HCT116 (cell line): ENCODE measurements at regions not wholly inside any gene's neighbourhood (a gene's known extent, or its start where the extent isn't known, plus 50 kb on each side); places are given as distances from the start of the nearest gene placed in this dataset.

Experiments
- ATAC-seq: fragments of 200-7000 bp; cut with Tn5 transposase; 2 replicates; pipeline ENCODE4 v1.9.1; 2020; ENCODE audit warnings: mild to moderate bottlenecking, moderate library complexity
- BruUV-seq: library from RNA; stranded (reverse); fragments of 400-500 nt; replicated peaks from 2 replicates; lab custom pipeline; 2021; lab: Mats Ljungman, UMichigan
- CTCF ChIA-PET: fragments of 300-600 bp; sonication (Branson Sonifier 250); formaldehyde crosslinking; loops from one replicate; lab custom pipeline; 2021; ENCODE audit warnings: antibody characterized with exemption; lab: Charles Lee
- POLR2A ChIA-PET: fragments of 300-600, 350-600 bp; sonication (Branson Sonifier 250); formaldehyde crosslinking; loops from one replicate; lab custom pipeline; 2021; ENCODE audit warnings: antibody characterized with exemption; lab: Charles Lee
- RAD21 ChIA-PET, 2 experiments: fragments of 300-600 bp; sonication (Branson Sonifier 250); formaldehyde crosslinking; loops; one replicate each; lab custom pipeline; 2023; ENCODE audit warnings: low total read pairs in 2 of 2; ENCODE audit not compliant: uncharacterized antibody in 2 of 2, unreplicated experiment in 2 of 2, low non-redundant PET in 1 of 2; lab: Charles Lee
- DNase-seq: peaks from one replicate; pipeline ENCODE4 v3.0.0-alpha.2; 2010; ENCODE audit warnings: low read depth, low spot score
- H2AFZ ChIP-seq: fragments of 200-600 bp; shearing (Covaris generic), sonication (generic); 2 replicates; pipeline ENCODE4 v1.6.1; 2017; ENCODE audit warnings: low read depth, mixed run types, mixed read lengths, antibody characterized with exemption, low read length; ENCODE audit not compliant: poor library complexity, severe bottlenecking
- H3K27ac ChIP-seq: 2 replicates; pipeline ENCODE4 v1.5.1; 2012; ENCODE audit warnings: low read depth, low read length
- H3K27me3 ChIP-seq: fragments of 200-600 bp; sonication (generic); 2 replicates; pipeline ENCODE4 v1.6.1; 2016; ENCODE audit warnings: mixed run types, low read length, mixed read lengths; ENCODE audit not compliant: insufficient read depth
- H3K36me3 ChIP-seq, 2 experiments: fragments of 200-500 bp in 1 of 2; fragments of 200-600 bp in 1 of 2; sonication (Bioruptor generic) in 1 of 2; sonication (generic) in 1 of 2; 2 replicates each; pipeline versions ENCODE4 v1.5.1 to v1.6.1; 2014 to 2016; ENCODE audit warnings: low read length in 2 of 2, inconsistent platforms in 1 of 2, mixed read lengths in 1 of 2, mixed run types in 1 of 2; ENCODE audit not compliant: insufficient read depth in 2 of 2, control insufficient read depth in 1 of 2
- H3K4me1 ChIP-seq, 2 experiments: fragments of 200-600 bp in 1 of 2; sonication (generic) in 1 of 2; 2 replicates each; pipeline versions ENCODE4 v1.5.1 to v1.6.1; 2012 to 2017; ENCODE audit warnings: low read length in 2 of 2, inconsistent platforms in 1 of 2, mild to moderate bottlenecking in 1 of 2, mixed read lengths in 1 of 2, mixed run types in 1 of 2, moderate library complexity in 1 of 2; ENCODE audit not compliant: insufficient read depth in 2 of 2, control insufficient read depth in 1 of 2
- H3K4me2 ChIP-seq: fragments of 200-600 bp; sonication (generic); 2 replicates; pipeline ENCODE4 v1.6.1; 2017; ENCODE audit warnings: mixed run types, low read length, mixed read lengths
- H3K4me3 ChIP-seq, 2 experiments: fragments of 200-600 bp in 1 of 2; sonication (generic) in 1 of 2; replicated peaks in 1 of 2; 2 replicates each; pipeline ENCODE4 v1.5.1; 2011 to 2016; ENCODE audit warnings: low read length in 2 of 2, control low read depth in 1 of 2, low read depth in 1 of 2, mild to moderate bottlenecking in 1 of 2, mixed read lengths in 1 of 2, mixed run types in 1 of 2
- H3K79me2 ChIP-seq: fragments of 200-600 bp; sonication (generic); 2 replicates; pipeline ENCODE4 v1.6.1; 2017; ENCODE audit warnings: mild to moderate bottlenecking, mixed run types, low read length, moderate library complexity, mixed read lengths; ENCODE audit not compliant: insufficient read depth
- H3K9ac ChIP-seq: fragments of 200-600 bp; sonication (generic); 2 replicates; pipeline ENCODE4 v1.6.1; 2016; ENCODE audit warnings: low read length, mixed read lengths
- H3K9me2 ChIP-seq: fragments of 200-600 bp; sonication (generic), shearing (Covaris generic); 2 replicates; pipeline ENCODE4 v1.6.1; 2017; ENCODE audit warnings: mixed run types, mild to moderate bottlenecking, moderate library complexity; ENCODE audit not compliant: insufficient read depth
- H3K9me3 ChIP-seq, 2 experiments: fragments of 200-500 bp in 1 of 2; fragments of 200-600 bp in 1 of 2; sonication (Bioruptor generic) in 1 of 2; sonication (generic) in 1 of 2; 2 replicates each; pipeline ENCODE4 v1.6.1; 2014 to 2017; ENCODE audit warnings: low read length in 2 of 2, mixed read lengths in 2 of 2, inconsistent platforms in 1 of 2, low read depth in 1 of 2, mild to moderate bottlenecking in 1 of 2, mixed run types in 1 of 2, moderate library complexity in 1 of 2; ENCODE audit not compliant: control insufficient read depth in 1 of 2, insufficient read depth in 1 of 2
- H4K20me1 ChIP-seq: fragments of 200-600 bp; sonication (generic), shearing (Covaris generic); 2 replicates; pipeline ENCODE4 v1.6.1; 2017; ENCODE audit warnings: mixed run types, mild to moderate bottlenecking, moderate library complexity; ENCODE audit not compliant: insufficient read depth
- CEBPB ChIP-seq: IDR thresholded peaks from 2 replicates; pipeline ENCODE4 v1.6.1; 2012; ENCODE audit warnings: low read depth
- EGR1 ChIP-seq: IDR thresholded peaks from 2 replicates; pipeline ENCODE4 v1.6.1; 2012; ENCODE audit warnings: low read depth
- EZH2phosphoT487 ChIP-seq: fragments of 200-600 bp; IDR thresholded peaks from 2 replicates; pipeline ENCODE4 v1.6.1; 2018; ENCODE audit warnings: antibody characterized with exemption, borderline replicate concordance
- FOSL1 ChIP-seq: IDR thresholded peaks from 2 replicates; pipeline ENCODE4 v1.6.1; 2012; ENCODE audit warnings: low read depth
- JUND ChIP-seq: IDR thresholded peaks from 2 replicates; pipeline ENCODE4 v1.6.1; 2012
- POLR2A ChIP-seq: IDR thresholded peaks from 2 replicates; pipeline ENCODE4 v1.7.0; 2011; ENCODE audit warnings: borderline replicate concordance; ENCODE audit not compliant: insufficient read depth, insufficient read length; ENCODE audit errors: extremely low read depth
- RAD21 ChIP-seq: IDR thresholded peaks from 2 replicates; pipeline ENCODE4 v1.6.1; 2012; ENCODE audit warnings: low read depth, mild to moderate bottlenecking
- SIN3A ChIP-seq: IDR thresholded peaks from 2 replicates; pipeline ENCODE4 v1.6.1; 2012; ENCODE audit warnings: low read depth
- SRF ChIP-seq: IDR thresholded peaks from 2 replicates; pipeline ENCODE4 v1.6.1; 2012; ENCODE audit warnings: low read depth
- YY1 ChIP-seq: IDR thresholded peaks from 2 replicates; pipeline ENCODE4 v1.6.1; 2011; ENCODE audit warnings: low read length, low read depth, moderate library complexity, mild to moderate bottlenecking; ENCODE audit not compliant: insufficient replicate concordance; ENCODE audit errors: extremely low read depth
- ZFX ChIP-seq: fragments of 450-650 bp; IDR thresholded peaks from 2 replicates; pipeline ENCODE4 v1.6.1; 2017
- intact Hi-C: fragments of 100-400 bp; cut with micrococcal nuclease; formaldehyde crosslinking; loops from 2 replicates; pipeline ENCODE4 v1.10.0; 2022
- TF ChIP-seq, protein P1 (sequence below): IDR thresholded peaks from 2 replicates; pipeline ENCODE4 v1.6.1; 2012; ENCODE audit warnings: low read depth
- TF ChIP-seq, protein P2 (sequence below), 3 experiments: fragments of 200-600 bp in 1 of 3; sonication (generic) in 1 of 3; IDR thresholded peaks in 2 of 3; conservative IDR thresholded peaks in 1 of 3; 2 replicates each; pipeline ENCODE4 v1.5.1; 2012 to 2017; ENCODE audit warnings: low read depth in 2 of 3, low read length in 2 of 3, antibody characterized with exemption in 1 of 3, borderline replicate concordance in 1 of 3, control low read depth in 1 of 3, mild to moderate bottlenecking in 1 of 3, mixed read lengths in 1 of 3, mixed run types in 1 of 3, moderate library complexity in 1 of 3; ENCODE audit not compliant: insufficient read depth in 1 of 3
- TF ChIP-seq, protein P3 (sequence below): IDR thresholded peaks from 2 replicates; pipeline ENCODE4 v1.6.1; 2012
- TF ChIP-seq, protein P4 (sequence below): IDR thresholded peaks from 2 replicates; pipeline ENCODE4 v1.6.1; 2011; ENCODE audit warnings: mild to moderate bottlenecking, low read length, moderate library complexity; ENCODE audit not compliant: insufficient replicate concordance; ENCODE audit errors: extremely low read depth

DNA sequence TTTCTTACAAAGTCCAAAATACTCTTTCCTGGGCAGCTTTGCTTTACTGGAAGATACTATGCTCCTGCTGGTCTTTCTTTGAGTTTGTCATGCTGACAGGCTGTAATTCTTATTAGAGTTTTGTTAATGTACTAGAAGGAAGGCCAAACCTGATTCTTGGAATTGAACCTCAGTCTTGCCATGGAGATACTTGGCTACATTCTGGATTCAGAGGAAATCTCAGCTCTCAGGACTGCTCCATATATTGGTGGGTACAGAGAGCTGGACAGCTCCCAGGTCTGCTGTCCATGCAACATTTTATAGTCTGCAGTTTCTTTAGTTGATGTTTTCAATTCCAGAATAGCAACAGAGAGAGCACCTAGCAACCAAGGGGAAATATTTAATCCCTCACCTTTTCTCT is 363.1 kb upstream of the STXBP6 start:
- H3K9me2 ChIP-seq: no peaks in the 10 kb centered on the region
- H3K9ac ChIP-seq: no peak overlapping the region
- H3K36me3 ChIP-seq: no peaks in the 10 kb centered on the region
- BruUV-seq: no TSS peak
- peaks cover 0 to 7% of the 10 kb centered on the region in 2 experiments; a peak in 2 of 4 replicates for H3K9me3 ChIP-seq
- no peak overlapping the region for H3K27ac ChIP-seq
- H4K20me1 ChIP-seq: no peaks in the 10 kb centered on the region
- DNase-seq (no peak), ATAC-seq (no peak)
- no peaks in the 10 kb centered on the region for H3K4me1 ChIP-seq
- intact Hi-C loops: no loop called here
- TF ChIP-seq ZFX (no peak), YY1 (no peak), EGR1 (no peak), JUND (no peak), RAD21 (no peak), FOSL1 (no peak), EZH2phosphoT487 (no peak), CEBPB (no peak), POLR2A (no peak), SIN3A (no peak), SRF (no peak)
- TF ChIP-seq, protein P1, sequence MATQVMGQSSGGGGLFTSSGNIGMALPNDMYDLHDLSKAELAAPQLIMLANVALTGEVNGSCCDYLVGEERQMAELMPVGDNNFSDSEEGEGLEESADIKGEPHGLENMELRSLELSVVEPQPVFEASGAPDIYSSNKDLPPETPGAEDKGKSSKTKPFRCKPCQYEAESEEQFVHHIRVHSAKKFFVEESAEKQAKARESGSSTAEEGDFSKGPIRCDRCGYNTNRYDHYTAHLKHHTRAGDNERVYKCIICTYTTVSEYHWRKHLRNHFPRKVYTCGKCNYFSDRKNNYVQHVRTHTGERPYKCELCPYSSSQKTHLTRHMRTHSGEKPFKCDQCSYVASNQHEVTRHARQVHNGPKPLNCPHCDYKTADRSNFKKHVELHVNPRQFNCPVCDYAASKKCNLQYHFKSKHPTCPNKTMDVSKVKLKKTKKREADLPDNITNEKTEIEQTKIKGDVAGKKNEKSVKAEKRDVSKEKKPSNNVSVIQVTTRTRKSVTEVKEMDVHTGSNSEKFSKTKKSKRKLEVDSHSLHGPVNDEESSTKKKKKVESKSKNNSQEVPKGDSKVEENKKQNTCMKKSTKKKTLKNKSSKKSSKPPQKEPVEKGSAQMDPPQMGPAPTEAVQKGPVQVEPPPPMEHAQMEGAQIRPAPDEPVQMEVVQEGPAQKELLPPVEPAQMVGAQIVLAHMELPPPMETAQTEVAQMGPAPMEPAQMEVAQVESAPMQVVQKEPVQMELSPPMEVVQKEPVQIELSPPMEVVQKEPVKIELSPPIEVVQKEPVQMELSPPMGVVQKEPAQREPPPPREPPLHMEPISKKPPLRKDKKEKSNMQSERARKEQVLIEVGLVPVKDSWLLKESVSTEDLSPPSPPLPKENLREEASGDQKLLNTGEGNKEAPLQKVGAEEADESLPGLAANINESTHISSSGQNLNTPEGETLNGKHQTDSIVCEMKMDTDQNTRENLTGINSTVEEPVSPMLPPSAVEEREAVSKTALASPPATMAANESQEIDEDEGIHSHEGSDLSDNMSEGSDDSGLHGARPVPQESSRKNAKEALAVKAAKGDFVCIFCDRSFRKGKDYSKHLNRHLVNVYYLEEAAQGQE: no peak
- TF ChIP-seq, protein P2, sequence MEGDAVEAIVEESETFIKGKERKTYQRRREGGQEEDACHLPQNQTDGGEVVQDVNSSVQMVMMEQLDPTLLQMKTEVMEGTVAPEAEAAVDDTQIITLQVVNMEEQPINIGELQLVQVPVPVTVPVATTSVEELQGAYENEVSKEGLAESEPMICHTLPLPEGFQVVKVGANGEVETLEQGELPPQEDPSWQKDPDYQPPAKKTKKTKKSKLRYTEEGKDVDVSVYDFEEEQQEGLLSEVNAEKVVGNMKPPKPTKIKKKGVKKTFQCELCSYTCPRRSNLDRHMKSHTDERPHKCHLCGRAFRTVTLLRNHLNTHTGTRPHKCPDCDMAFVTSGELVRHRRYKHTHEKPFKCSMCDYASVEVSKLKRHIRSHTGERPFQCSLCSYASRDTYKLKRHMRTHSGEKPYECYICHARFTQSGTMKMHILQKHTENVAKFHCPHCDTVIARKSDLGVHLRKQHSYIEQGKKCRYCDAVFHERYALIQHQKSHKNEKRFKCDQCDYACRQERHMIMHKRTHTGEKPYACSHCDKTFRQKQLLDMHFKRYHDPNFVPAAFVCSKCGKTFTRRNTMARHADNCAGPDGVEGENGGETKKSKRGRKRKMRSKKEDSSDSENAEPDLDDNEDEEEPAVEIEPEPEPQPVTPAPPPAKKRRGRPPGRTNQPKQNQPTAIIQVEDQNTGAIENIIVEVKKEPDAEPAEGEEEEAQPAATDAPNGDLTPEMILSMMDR (IDR thresholded peaks at IDR 0.05 in 2 of 3, conservative IDR thresholded peaks at IDR 0.05 in 1 of 3; ENCODE audit: borderline replicate concordance in 1 of 3, insufficient read depth in 1 of 3, low read depth in 2 of 3, low read length in 2 of 3): no peak
- TF ChIP-seq, protein P3, sequence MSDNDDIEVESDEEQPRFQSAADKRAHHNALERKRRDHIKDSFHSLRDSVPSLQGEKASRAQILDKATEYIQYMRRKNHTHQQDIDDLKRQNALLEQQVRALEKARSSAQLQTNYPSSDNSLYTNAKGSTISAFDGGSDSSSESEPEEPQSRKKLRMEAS: no peak
- TF ChIP-seq, protein P4, sequence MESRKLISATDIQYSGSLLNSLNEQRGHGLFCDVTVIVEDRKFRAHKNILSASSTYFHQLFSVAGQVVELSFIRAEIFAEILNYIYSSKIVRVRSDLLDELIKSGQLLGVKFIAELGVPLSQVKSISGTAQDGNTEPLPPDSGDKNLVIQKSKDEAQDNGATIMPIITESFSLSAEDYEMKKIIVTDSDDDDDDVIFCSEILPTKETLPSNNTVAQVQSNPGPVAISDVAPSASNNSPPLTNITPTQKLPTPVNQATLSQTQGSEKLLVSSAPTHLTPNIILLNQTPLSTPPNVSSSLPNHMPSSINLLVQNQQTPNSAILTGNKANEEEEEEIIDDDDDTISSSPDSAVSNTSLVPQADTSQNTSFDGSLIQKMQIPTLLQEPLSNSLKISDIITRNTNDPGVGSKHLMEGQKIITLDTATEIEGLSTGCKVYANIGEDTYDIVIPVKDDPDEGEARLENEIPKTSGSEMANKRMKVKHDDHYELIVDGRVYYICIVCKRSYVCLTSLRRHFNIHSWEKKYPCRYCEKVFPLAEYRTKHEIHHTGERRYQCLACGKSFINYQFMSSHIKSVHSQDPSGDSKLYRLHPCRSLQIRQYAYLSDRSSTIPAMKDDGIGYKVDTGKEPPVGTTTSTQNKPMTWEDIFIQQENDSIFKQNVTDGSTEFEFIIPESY: no peak
- CTCF ChIA-PET: no interaction called here
- no peaks in the 10 kb centered on the region for H3K27me3 ChIP-seq
- H2AFZ ChIP-seq: no peak overlapping the region
- no peaks in the 10 kb centered on the region for H3K79me2 ChIP-seq
- RAD21 ChIA-PET: no interaction called here
- H3K4me2 ChIP-seq: no peak overlapping the region
- POLR2A ChIA-PET: no interaction called here
- no peak overlapping the region for H3K4me3 ChIP-seq
